BJ (cell line): ENCODE measurements at regions not wholly inside any gene's neighbourhood (a gene's known extent, or its start where the extent isn't known, plus 50 kb on each side); places are given as distances from the start of the nearest gene placed in this dataset.

Experiments used
- CTCF ChIA-PET: fragments of 350-600 bp; formaldehyde crosslinking; extraction: SDS; loops from one replicate; lab custom pipeline; 2021; ENCODE audit warnings: antibody characterized with exemption, inconsistent platforms; lab: Yijun Ruan, JAX
- POLR2A ChIA-PET: fragments of 300-600 bp; sonication (Branson Sonifier 250); formaldehyde crosslinking; extraction: SDS; loops from one replicate; lab custom pipeline; 2021; ENCODE audit warnings: antibody characterized with exemption; lab: Charles Lee
- DNase-seq: peaks from one replicate; pipeline ENCODE4 v3.0.0-alpha.2; 2011; ENCODE audit warnings: low read depth
- H3K27me3 ChIP-seq: 2 replicates; pipeline ENCODE4 v1.6.0; 2011; ENCODE audit warnings: low read length; ENCODE audit not compliant: control insufficient read depth, insufficient read depth
- H3K36me3 ChIP-seq: 2 replicates; pipeline ENCODE4 v1.5.1; 2011; ENCODE audit warnings: low read length; ENCODE audit not compliant: control insufficient read depth, insufficient read depth
- H3K4me3 ChIP-seq: 2 replicates; pipeline ENCODE4 v1.5.1; 2011; ENCODE audit warnings: low read depth, mild to moderate bottlenecking, control low read depth, low read length
- CTCF ChIP-seq: IDR thresholded peaks from 2 replicates; pipeline ENCODE4 v1.5.1; 2011; ENCODE audit warnings: low read depth, mild to moderate bottlenecking, control low read depth, inconsistent platforms, low read length, moderate library complexity; ENCODE audit not compliant: insufficient read depth

DNA sequence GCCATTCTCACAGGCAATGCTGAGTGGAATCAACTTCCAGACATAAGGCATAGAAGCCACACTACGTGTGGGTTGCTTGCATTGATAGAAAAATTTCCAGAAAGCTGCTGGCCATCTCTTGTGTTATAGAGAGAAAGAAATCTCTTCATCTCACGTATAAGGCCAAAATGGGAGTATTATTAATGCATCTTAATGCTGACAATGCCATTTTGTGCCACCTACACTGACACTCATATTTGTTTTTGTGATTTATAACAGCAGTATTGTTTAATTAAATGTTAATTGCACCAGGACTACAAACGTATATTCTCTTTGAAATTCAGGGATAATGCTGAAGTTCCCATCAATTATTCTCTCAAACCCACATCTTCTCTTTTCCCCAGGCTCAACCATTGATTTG lies 56.1 kb upstream of the TMEM132D start:
- TF ChIP-seq CTCF: no peak
- ChIA-PET POLR2A (no interaction called here), CTCF (no interaction called here)
- no peaks in the 10 kb centered on the region for H3K27me3 ChIP-seq
- H3K4me3 ChIP-seq: no peak overlapping the region
- no peaks in the 10 kb centered on the region for H3K36me3 ChIP-seq
- DNase-seq: no peak

- Histone ChIP-seq H3K27me3 (no peaks in the 10 kb centered on the region), H3K36me3 (no peaks in the 10 kb centered on the region), H3K4me3 (no peak overlapping the region)
- no peak for TF ChIP-seq CTCF
- ChIA-PET CTCF (no interaction called here), POLR2A (no interaction called here)
- no peak for DNase-seq
Observed at GRCh38 chr12:129961091-129961490, 57.3 kb upstream of the TMEM132D start.

- Histone ChIP-seq H3K4me3 (no peak overlapping the region), H3K27me3 (no peaks in the 10 kb centered on the region), H3K36me3 (no peaks in the 10 kb centered on the region)
- POLR2A ChIA-PET: no interaction called here
- DNase-seq: no peak
- CTCF ChIA-PET: no interaction called here
- TF ChIP-seq CTCF: no peak
Observed at GRCh38 chr12:129961856-129962255, 58.0 kb upstream of the TMEM132D start.

GRCh38 chr12:129964300-129964699 lies 60.5 kb upstream of the TMEM132D start:
- Histone ChIP-seq H3K27me3 (no peaks in the 10 kb centered on the region), H3K4me3 (no peak overlapping the region), H3K36me3 (no peaks in the 10 kb centered on the region)
- ChIA-PET CTCF (no interaction called here), POLR2A (no interaction called here)
- no peak for TF ChIP-seq CTCF
- DNase-seq: no peak

GRCh38 chr12:129964826-129965457 lies 61.1 kb upstream of the TMEM132D start:
- CTCF ChIA-PET: no interaction called here
- no peaks in the 10 kb centered on the region for H3K36me3 ChIP-seq

More at GRCh38 chr12:129964826-129965457, 61.1 kb upstream of the TMEM132D start:
- no peak for TF ChIP-seq CTCF
- Histone ChIP-seq H3K4me3 (no peak overlapping the region), H3K27me3 (no peaks in the 10 kb centered on the region)
- no peak for DNase-seq
- POLR2A ChIA-PET: no interaction called here
